HFFc6 (cell line): ENCODE measurements at regions not wholly inside any gene's neighbourhood (a gene's known extent, or its start where the extent isn't known, plus 50 kb on each side); places are given as distances from the start of the nearest gene placed in this dataset.

Experiments used
- DNase-seq: peaks from one replicate; pipeline ENCODE4 v3.0.0-alpha.2; 2018
- H3K27ac Mint-ChIP-seq: 2 replicates; pipeline ENCODE4 v1.8.0; 2020; ENCODE audit warnings: mild to moderate bottlenecking, mixed read lengths
- H3K27me3 Mint-ChIP-seq: 2 replicates; pipeline ENCODE4 v1.8.0; 2021; ENCODE audit warnings: mild to moderate bottlenecking, moderate library complexity, mixed read lengths; ENCODE audit not compliant: insufficient read depth
- H3K36me3 Mint-ChIP-seq: 2 replicates; pipeline ENCODE4 v1.8.0; 2021; ENCODE audit warnings: low read depth, mixed read lengths
- H3K4me1 Mint-ChIP-seq: 2 replicates; pipeline ENCODE4 v1.8.0; 2020; ENCODE audit warnings: low read depth, mixed read lengths
- H3K4me3 Mint-ChIP-seq: 2 replicates; pipeline ENCODE4 v1.8.0; 2020; ENCODE audit warnings: mild to moderate bottlenecking, moderate library complexity, mixed read lengths
- H3K9me3 Mint-ChIP-seq: 2 replicates; pipeline ENCODE4 v1.8.0; 2020; ENCODE audit warnings: mild to moderate bottlenecking, mixed read lengths
- TF ChIP-seq, protein P1 (sequence below): fragments of 200-600 bp; sonication (generic); IDR thresholded peaks from 2 replicates; pipeline ENCODE4 v1.5.0; 2021; ENCODE audit warnings: antibody characterized with exemption, mild to moderate bottlenecking

- no peaks in the 10 kb centered on the region; the same call in 1 of the 2 replicates for H3K4me1 Mint-ChIP-seq
- peaks cover 2% of the 10 kb centered on the region for H3K27me3 Mint-ChIP-seq
- H3K27ac Mint-ChIP-seq, result no peak overlapping the region
- H3K9me3 Mint-ChIP-seq, result peaks cover 19% of the 10 kb centered on the region
- no peak for DNase-seq
- TF ChIP-seq, protein P1, sequence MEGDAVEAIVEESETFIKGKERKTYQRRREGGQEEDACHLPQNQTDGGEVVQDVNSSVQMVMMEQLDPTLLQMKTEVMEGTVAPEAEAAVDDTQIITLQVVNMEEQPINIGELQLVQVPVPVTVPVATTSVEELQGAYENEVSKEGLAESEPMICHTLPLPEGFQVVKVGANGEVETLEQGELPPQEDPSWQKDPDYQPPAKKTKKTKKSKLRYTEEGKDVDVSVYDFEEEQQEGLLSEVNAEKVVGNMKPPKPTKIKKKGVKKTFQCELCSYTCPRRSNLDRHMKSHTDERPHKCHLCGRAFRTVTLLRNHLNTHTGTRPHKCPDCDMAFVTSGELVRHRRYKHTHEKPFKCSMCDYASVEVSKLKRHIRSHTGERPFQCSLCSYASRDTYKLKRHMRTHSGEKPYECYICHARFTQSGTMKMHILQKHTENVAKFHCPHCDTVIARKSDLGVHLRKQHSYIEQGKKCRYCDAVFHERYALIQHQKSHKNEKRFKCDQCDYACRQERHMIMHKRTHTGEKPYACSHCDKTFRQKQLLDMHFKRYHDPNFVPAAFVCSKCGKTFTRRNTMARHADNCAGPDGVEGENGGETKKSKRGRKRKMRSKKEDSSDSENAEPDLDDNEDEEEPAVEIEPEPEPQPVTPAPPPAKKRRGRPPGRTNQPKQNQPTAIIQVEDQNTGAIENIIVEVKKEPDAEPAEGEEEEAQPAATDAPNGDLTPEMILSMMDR, result no peak
- H3K4me3 Mint-ChIP-seq, result no peak overlapping the region
- no peaks in the 10 kb centered on the region for H3K36me3 Mint-ChIP-seq
Measured at GRCh38 chr3:82005266-82005665, 243.8 kb upstream of the GBE1 start.

DNA sequence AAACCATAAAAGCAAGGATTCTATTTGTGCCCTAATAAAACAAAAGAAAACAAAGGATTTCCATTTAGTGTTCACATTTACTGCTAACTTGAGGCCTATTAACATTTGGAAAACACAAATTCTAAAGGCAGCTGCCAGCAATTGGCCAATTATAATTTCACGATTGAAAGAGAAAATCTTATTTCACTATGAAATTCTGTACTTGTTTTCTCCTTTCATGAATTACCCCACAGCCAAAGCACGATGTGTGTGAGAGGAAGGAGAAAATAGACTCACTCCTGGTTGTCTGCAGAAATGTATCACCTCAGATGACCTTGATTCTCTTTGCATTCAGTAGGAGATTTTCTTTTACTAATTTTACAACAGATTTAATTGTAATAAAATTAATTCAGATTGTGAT, 242.8 kb upstream of the GBE1 start:
- no peaks in the 10 kb centered on the region; the same call in 1 of the 2 replicates for H3K4me1 Mint-ChIP-seq
- TF ChIP-seq, protein P1, result no peak
- no peak overlapping the region for H3K27ac Mint-ChIP-seq
- H3K4me3 Mint-ChIP-seq, result no peak overlapping the region
- peaks cover 2% of the 10 kb centered on the region for H3K27me3 Mint-ChIP-seq
- DNase-seq, result no peak
- peaks cover 19% of the 10 kb centered on the region for H3K9me3 Mint-ChIP-seq
- H3K36me3 Mint-ChIP-seq, result no peaks in the 10 kb centered on the region

- H3K27me3 Mint-ChIP-seq, result peaks cover 2% of the 10 kb centered on the region
- peaks cover 15% of the 10 kb centered on the region for H3K9me3 Mint-ChIP-seq
- TF ChIP-seq, protein P1, result no peak
- H3K4me3 Mint-ChIP-seq, result no peak overlapping the region
- no peak for DNase-seq
- H3K36me3 Mint-ChIP-seq, result no peaks in the 10 kb centered on the region
- no peaks in the 10 kb centered on the region; the same call in 1 of the 2 replicates for H3K4me1 Mint-ChIP-seq
- H3K27ac Mint-ChIP-seq, result no peak overlapping the region
Measured at GRCh38 chr3:82002986-82003642, 241.7 kb upstream of the GBE1 start.

GRCh38 chr3:82002491-82002890, 241.0 kb upstream of the GBE1 start:
- no peak overlapping the region for H3K4me3 Mint-ChIP-seq
- peaks cover 2% of the 10 kb centered on the region for H3K27me3 Mint-ChIP-seq
- H3K9me3 Mint-ChIP-seq, result peaks cover 11% of the 10 kb centered on the region
- no peak for DNase-seq
- no peaks in the 10 kb centered on the region for H3K36me3 Mint-ChIP-seq
- H3K4me1 Mint-ChIP-seq, result no peaks in the 10 kb centered on the region; the same call in 1 of the 2 replicates
- H3K27ac Mint-ChIP-seq, result no peak overlapping the region; the same call in 1 of the 2 replicates
- TF ChIP-seq, protein P1, result no peak

GRCh38 chr3:82001276-82001923, 240.0 kb upstream of the GBE1 start:
- H3K36me3 Mint-ChIP-seq, result no peaks in the 10 kb centered on the region
- TF ChIP-seq, protein P1, result no peak
- H3K4me3 Mint-ChIP-seq, result no peak overlapping the region
- H3K27me3 Mint-ChIP-seq, result peaks cover 2% of the 10 kb centered on the region; the same call in 1 of the 2 replicates
- DNase-seq, result no peak
- H3K9me3 Mint-ChIP-seq, result peaks cover 5% of the 10 kb centered on the region
- no peaks in the 10 kb centered on the region; the same call in 1 of the 2 replicates for H3K4me1 Mint-ChIP-seq
- no peak overlapping the region for H3K27ac Mint-ChIP-seq
